ENCODE measurements at regions not wholly inside any gene's neighbourhood (a gene's known extent, or its start where the extent isn't known, plus 50 kb on each side); places are given as distances from the start of the nearest gene placed in this dataset.

- Mint-ChIP-seq H3K36me3 (no peaks in the 10 kb centered on the region), H3K27me3 (ENCODE audit: low read depth in 3 of 3) (peaks cover 2 to 3% (median 2%) of the 10 kb centered on the region in 3 donors), H3K27ac (no peak overlapping the region), H3K4me3 (no peak overlapping the region), H3K4me1 (no peaks in the 10 kb centered on the region), H3K9me3 (peaks cover 0 to 1% (median 0%) of the 10 kb centered on the region in 6 donors)
- DNase-seq: no peak
Observed at GRCh38 chr2:71938659-71939587, 208.7 kb downstream of the CYP26B1 start.

GRCh38 chr2:71938108-71938507, 209.6 kb downstream of the CYP26B1 start:
- H3K4me3 Mint-ChIP-seq: no peak overlapping the region
- no peak for DNase-seq
- peaks cover 0 to 1% (median 0%) of the 10 kb centered on the region in 6 donors for H3K9me3 Mint-ChIP-seq
- no peak overlapping the region for H3K27ac Mint-ChIP-seq
- H3K27me3 Mint-ChIP-seq (ENCODE audit: low read depth in 3 of 3): peaks cover 0 to 4% (median 2%) of the 10 kb centered on the region in 3 donors
- H3K36me3 Mint-ChIP-seq: no peaks in the 10 kb centered on the region
- no peaks in the 10 kb centered on the region for H3K4me1 Mint-ChIP-seq

GRCh38 chr2:71937396-71937795, 210.3 kb downstream of the CYP26B1 start:
- peaks cover 0 to 4% (median 2%) of the 10 kb centered on the region in 3 donors for H3K27me3 Mint-ChIP-seq (ENCODE audit: low read depth in 3 of 3)
- H3K4me1 Mint-ChIP-seq: no peaks in the 10 kb centered on the region
- no peak for DNase-seq
- no peak overlapping the region for H3K4me3 Mint-ChIP-seq
- H3K9me3 Mint-ChIP-seq: peaks cover 0 to 1% (median 0%) of the 10 kb centered on the region in 6 donors
- H3K36me3 Mint-ChIP-seq: no peaks in the 10 kb centered on the region
- H3K27ac Mint-ChIP-seq: no peak overlapping the region

GRCh38 chr2:71936076-71937030, 211.3 kb downstream of the CYP26B1 start:
- no peak overlapping the region for H3K27ac Mint-ChIP-seq
- no peaks in the 10 kb centered on the region for H3K4me1 Mint-ChIP-seq
- no peak overlapping the region for H3K4me3 Mint-ChIP-seq

GRCh38 chr2:71935262-71935848, 212.3 kb downstream of the CYP26B1 start:
- DNase-seq: no peak
- H3K36me3 Mint-ChIP-seq: no peaks in the 10 kb centered on the region
- no peaks in the 10 kb centered on the region for H3K9me3 Mint-ChIP-seq
- H3K27me3 Mint-ChIP-seq (ENCODE audit: low read depth in 3 of 3): peaks cover 0 to 4% (median 2%) of the 10 kb centered on the region in 3 donors
- no peak overlapping the region for H3K4me3 Mint-ChIP-seq
- no peak overlapping the region for H3K27ac Mint-ChIP-seq
- H3K4me1 Mint-ChIP-seq: no peaks in the 10 kb centered on the region

More at GRCh38 chr2:71936076-71937030, 211.3 kb downstream of the CYP26B1 start:
- DNase-seq: no peak
- Mint-ChIP-seq H3K27me3 (ENCODE audit: low read depth in 3 of 3) (peaks cover 0 to 4% (median 2%) of the 10 kb centered on the region in 3 donors), H3K9me3 (peaks cover 0 to 1% (median 0%) of the 10 kb centered on the region in 6 donors), H3K36me3 (no peaks in the 10 kb centered on the region)

GRCh38 chr2:71934595-71935261, 212.9 kb downstream of the CYP26B1 start:
- no peak overlapping the region for H3K27ac Mint-ChIP-seq
- H3K27me3 Mint-ChIP-seq (ENCODE audit: low read depth in 3 of 3): peaks cover 0 to 4% (median 2%) of the 10 kb centered on the region in 3 donors

GRCh38 chr2:71934320-71934593, 213.4 kb downstream of the CYP26B1 start:
- Mint-ChIP-seq H3K27me3 (ENCODE audit: low read depth in 3 of 3) (peaks cover 0 to 4% (median 2%) of the 10 kb centered on the region in 3 donors), H3K36me3 (no peaks in the 10 kb centered on the region), H3K4me3 (no peak overlapping the region), H3K27ac (no peak overlapping the region), H3K4me1 (no peaks in the 10 kb centered on the region), H3K9me3 (no peaks in the 10 kb centered on the region)
- DNase-seq: no peak

More at GRCh38 chr2:71934595-71935261, 212.9 kb downstream of the CYP26B1 start:
- Mint-ChIP-seq H3K4me3 (no peak overlapping the region), H3K36me3 (no peaks in the 10 kb centered on the region), H3K9me3 (no peaks in the 10 kb centered on the region), H3K4me1 (no peaks in the 10 kb centered on the region)
- DNase-seq: no peak

- Mint-ChIP-seq H3K4me3 (no peak overlapping the region), H3K27ac (no peak overlapping the region), H3K27me3 (ENCODE audit: low read depth in 3 of 3) (peaks cover 0 to 4% (median under 1%) of the 10 kb centered on the region in 3 donors), H3K9me3 (no peaks in the 10 kb centered on the region), H3K4me1 (no peaks in the 10 kb centered on the region), H3K36me3 (no peaks in the 10 kb centered on the region)
- no peak for DNase-seq
Observed at GRCh38 chr2:71933467-71934319, 214.0 kb downstream of the CYP26B1 start.

- no peaks in the 10 kb centered on the region for H3K4me1 Mint-ChIP-seq
- no peak overlapping the region for H3K27ac Mint-ChIP-seq
- H3K27me3 Mint-ChIP-seq (ENCODE audit: low read depth in 3 of 3): peaks cover 0 to 4% (median 0%) of the 10 kb centered on the region in 3 donors
- no peaks in the 10 kb centered on the region for H3K9me3 Mint-ChIP-seq
- H3K36me3 Mint-ChIP-seq: no peaks in the 10 kb centered on the region
- no peak for DNase-seq
- no peak overlapping the region for H3K4me3 Mint-ChIP-seq
Observed at GRCh38 chr2:71932780-71933466, 214.7 kb downstream of the CYP26B1 start.

- Mint-ChIP-seq H3K4me3 (no peak overlapping the region), H3K9me3 (no peaks in the 10 kb centered on the region), H3K27me3 (ENCODE audit: low read depth in 3 of 3) (peaks cover 0 to 4% (median 0%) of the 10 kb centered on the region in 3 donors), H3K27ac (no peak overlapping the region), H3K36me3 (no peaks in the 10 kb centered on the region), H3K4me1 (no peaks in the 10 kb centered on the region)
- DNase-seq: no peak
Observed at GRCh38 chr2:71932037-71932779, 215.5 kb downstream of the CYP26B1 start.

- H3K4me3 Mint-ChIP-seq: no peak overlapping the region
- H3K36me3 Mint-ChIP-seq: no peaks in the 10 kb centered on the region
- peaks cover 0 to 4% (median 3%) of the 10 kb centered on the region in 3 donors for H3K27me3 Mint-ChIP-seq (ENCODE audit: low read depth in 3 of 3)
- no peaks in the 10 kb centered on the region for H3K4me1 Mint-ChIP-seq
- no peak for DNase-seq
- no peak overlapping the region for H3K27ac Mint-ChIP-seq
- no peaks in the 10 kb centered on the region for H3K9me3 Mint-ChIP-seq
Observed at GRCh38 chr2:71930049-71930681, 217.5 kb downstream of the CYP26B1 start.
